GM19467 (cell line): ENCODE measurements at regions not wholly inside any gene's neighbourhood (a gene's known extent, or its start where the extent isn't known, plus 50 kb on each side); places are given as distances from the start of the nearest gene placed in this dataset.
"Not testable (repeated sequence)": the region's sequence is repeated elsewhere in the genome, so short reads cannot be mapped to it uniquely, and the experiment has no call there.

Experiments used
- ATAC-seq: cut with Tn5 transposase; IDR thresholded peaks from one replicate; pipeline ENCODE4 v1.9.1; 2021; ENCODE audit warnings: mild to moderate bottlenecking, moderate library complexity; ENCODE audit not compliant: unreplicated experiment

- ATAC-seq = no peak
Observed at GRCh38 chr4:171017593-171017992, 795.6 kb upstream of the GALNTL6 start.

GRCh38 chr4:171016145-171016544 lies 797.1 kb upstream of the GALNTL6 start:
- ATAC-seq = no peak

GRCh38 chr4:171015441-171015840 lies 797.8 kb upstream of the GALNTL6 start:
- ATAC-seq = no peak

- no peak for ATAC-seq
Observed at GRCh38 chr4:171007618-171008390, 805.4 kb upstream of the GALNTL6 start.

- no peak for ATAC-seq
Observed at GRCh38 chr4:171002246-171002645, 811.0 kb upstream of the GALNTL6 start.

GRCh38 chr4:170990989-170991589 lies 822.1 kb upstream of the GALNTL6 start:
- peak; percentile 87 for ATAC-seq

- no peak for ATAC-seq
Observed at GRCh38 chr4:170988446-170988845, 824.8 kb upstream of the GALNTL6 start.

GRCh38 chr4:170979736-170980135 lies 833.5 kb upstream of the GALNTL6 start:
- no peak for ATAC-seq

GRCh38 chr4:170978990-170979389 lies 834.2 kb upstream of the GALNTL6 start:
- no peak for ATAC-seq

GRCh38 chr4:170949084-170949483 lies 859.3 kb upstream of the AADAT start:
- no peak for ATAC-seq

GRCh38 chr4:170940043-170940724 lies 850.4 kb upstream of the AADAT start:
- ATAC-seq = no peak

- ATAC-seq = no peak
Observed at GRCh38 chr4:170938588-170938987, 848.8 kb upstream of the AADAT start.

GRCh38 chr4:170931321-170931720 lies 841.6 kb upstream of the AADAT start:
- ATAC-seq = no peak

- ATAC-seq = no peak
Observed at GRCh38 chr4:170888660-170889059, 798.9 kb upstream of the AADAT start.

GRCh38 chr4:170887396-170887795 lies 797.6 kb upstream of the AADAT start:
- no peak for ATAC-seq

- no peak for ATAC-seq
Observed at GRCh38 chr4:170884969-170885570, 795.3 kb upstream of the AADAT start.

- ATAC-seq = not testable (repeated sequence)
Observed at GRCh38 chr4:170881646-170882045, 791.9 kb upstream of the AADAT start.

- no peak for ATAC-seq
Observed at GRCh38 chr4:170875868-170876267, 786.1 kb upstream of the AADAT start.

- ATAC-seq = no peak
Observed at GRCh38 chr4:170872794-170873193, 783.0 kb upstream of the AADAT start.

GRCh38 chr4:170868170-170868569 lies 778.4 kb upstream of the AADAT start:
- ATAC-seq = no peak

GRCh38 chr4:170854097-170854496 lies 764.3 kb upstream of the AADAT start:
- no peak for ATAC-seq
